ENCODE measurements at regions not wholly inside any gene's neighbourhood (a gene's known extent, or its start where the extent isn't known, plus 50 kb on each side); places are given as distances from the start of the nearest gene placed in this dataset.

DNA sequence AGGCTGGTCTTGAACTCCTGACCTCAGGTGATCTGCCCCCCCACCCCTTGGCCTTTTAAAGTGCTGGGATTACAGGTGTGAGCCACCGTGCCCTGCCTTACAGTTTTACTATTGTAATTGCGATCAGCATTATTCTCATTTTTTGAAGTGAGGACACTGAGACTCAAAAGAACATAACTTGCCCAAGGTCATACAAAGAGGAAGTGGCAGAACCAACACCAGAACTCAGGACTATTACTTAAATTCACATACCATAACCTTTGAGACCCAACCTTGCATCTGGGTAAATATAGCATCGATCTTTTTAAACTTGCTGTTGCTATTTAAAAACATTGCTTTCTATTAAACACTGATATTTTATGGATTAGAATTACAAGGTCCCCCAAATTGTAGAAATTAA, 54.2 kb downstream of the FOXI1 start:
- DNase-seq = no peak

DNA sequence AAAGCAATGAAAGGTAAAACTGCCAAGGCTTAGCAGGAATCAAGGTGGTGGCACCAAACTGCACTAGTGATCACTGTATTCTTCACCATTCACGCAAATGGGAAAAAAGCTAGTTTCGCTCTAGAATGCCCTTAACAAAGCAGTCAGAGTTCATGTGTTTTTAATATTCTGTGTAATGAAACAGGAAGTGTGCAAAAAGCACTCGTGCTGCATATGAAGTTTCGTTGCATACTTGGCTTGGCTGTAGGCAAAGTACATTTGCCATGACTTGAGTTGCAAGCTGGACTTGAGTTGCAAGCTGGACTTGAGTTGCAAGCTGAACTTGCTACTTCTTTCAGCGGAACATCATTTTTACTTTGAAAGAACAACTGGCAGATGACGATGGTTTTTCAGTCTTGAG, 55.4 kb downstream of the FOXI1 start:
- no peak for DNase-seq

DNA sequence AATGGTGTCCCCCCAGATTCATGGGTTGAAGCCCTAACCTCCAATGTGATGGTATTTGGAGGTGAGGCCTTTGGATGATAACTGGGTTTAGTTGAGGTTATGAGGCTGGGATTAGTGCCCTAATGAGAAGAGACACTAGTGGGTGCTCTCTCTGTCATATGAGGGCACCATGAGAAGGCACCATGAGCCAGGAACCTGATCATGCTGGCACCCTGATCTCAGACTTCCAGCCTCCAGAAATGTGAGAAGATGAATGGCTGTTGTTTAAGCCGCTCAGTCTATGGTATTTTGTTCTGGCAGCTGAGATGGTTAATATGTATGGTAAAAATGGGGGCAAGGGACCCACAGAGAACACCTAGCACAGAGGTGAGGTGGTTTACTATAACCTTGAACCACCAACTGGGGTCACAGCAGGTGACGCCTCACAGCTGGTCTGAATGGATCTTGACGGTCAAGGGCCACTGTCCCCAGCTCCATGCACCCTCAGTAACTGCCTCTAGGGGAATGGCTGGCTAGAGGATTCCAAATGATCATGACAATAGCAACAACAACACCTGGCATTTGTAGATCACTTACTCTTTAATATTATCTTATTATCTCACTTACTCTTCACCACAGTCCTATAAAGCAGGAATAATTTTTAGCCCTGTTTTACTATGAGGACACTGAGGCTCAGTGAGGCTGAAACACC, 57.1 kb downstream of the FOXI1 start:
- peak; percentile 31 for DNase-seq

DNA sequence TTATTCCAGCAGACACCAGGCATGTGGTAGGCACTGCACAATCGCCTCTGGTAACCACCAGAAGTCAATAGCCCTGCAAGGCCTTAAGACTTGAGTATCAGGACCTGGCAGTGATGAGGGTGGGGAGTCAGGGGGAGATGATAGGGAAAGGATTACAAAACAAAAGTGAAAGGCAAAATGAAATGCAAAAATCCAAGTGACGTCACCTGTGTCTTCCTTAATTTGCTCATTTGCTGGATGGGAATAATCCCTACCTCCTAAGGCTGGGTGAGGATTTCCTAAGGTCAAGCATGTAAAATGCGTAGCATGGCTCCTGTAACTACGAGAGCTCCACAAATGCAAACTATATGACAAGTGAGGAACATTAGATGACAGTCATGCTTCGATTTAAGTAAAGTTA, 58.4 kb downstream of the FOXI1 start:
- DNase-seq = no peak

DNA sequence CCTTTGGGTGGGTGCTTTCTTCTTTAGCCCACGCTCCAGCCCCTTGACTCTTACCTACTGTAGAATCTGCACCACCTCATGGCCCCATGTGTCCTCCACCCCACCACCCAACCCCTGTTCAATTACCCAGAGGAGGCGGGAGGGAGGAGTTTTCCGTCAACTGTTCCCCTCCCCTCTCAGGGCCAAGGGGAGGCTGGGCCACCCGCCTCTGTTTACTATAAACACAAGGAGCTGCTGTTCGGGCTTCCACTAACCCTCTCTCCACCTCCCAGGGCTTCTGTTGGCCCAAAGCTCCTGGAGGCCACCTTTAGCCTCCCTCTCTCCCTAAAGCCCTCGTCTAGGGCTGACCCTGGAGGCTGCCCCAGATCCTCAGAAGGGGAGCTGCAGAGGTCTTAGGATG, 59.2 kb downstream of the FOXI1 start:
- DNase-seq = no peak

DNA sequence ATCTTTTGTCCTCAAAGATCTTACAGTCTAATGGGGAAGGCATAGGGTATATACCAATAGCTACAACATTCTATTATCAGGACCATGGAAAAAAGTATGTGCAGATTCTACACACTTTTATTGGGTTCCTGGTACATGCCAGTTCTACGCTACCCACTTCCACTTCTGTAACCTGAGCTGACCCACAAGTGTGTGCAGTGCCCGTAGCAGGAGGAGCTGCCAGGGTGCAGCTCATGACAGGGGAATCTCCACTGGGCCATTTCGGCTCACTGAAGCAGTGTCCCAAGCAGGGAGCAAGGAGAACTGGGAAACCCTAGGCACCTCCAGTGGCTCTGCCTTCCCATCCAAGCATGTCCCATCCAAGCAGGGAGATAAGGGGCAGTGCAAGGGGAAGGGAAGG, 60.4 kb downstream of the FOXI1 start:
- no peak for DNase-seq

DNA sequence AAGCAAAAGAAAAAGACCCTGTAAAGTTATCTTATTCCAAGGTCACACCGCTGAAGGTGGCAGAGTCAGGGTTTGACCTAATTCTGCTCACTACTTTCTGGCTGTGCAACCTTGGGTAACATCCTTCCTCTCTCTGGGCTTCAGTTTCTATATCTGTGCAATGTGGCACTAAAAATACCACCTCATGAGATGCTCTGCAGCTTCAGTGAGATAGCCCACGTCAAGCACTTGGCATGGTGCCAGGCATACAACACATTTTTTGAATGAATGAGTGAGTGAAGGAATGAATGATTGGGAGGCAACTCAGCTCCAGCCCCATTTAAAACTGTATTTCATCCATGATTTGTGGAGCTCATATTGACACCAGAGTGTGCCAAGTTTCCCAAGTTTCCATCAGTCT, 62.3 kb downstream of the FOXI1 start:
- no peak for DNase-seq

DNA sequence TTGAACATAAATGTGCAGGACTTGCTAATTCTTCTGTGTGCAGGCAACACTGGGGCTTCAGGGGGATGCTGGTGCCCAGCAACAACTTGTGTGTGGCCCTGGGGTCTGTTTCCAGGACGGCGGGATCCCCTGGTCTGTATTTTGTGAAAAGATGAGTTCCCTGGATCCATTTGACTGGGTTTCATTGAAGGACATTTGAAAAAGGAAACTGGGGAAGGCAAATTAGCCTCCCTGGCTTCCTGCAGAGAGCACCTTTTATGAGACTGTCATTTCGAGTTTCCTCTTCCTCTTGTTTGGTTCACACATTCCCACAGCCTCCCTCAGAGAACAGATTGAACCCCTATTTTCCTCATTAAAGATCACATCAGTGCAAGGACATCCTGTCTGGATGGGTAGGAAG, 63.1 kb downstream of the FOXI1 start:
- DNase-seq = no peak

DNA sequence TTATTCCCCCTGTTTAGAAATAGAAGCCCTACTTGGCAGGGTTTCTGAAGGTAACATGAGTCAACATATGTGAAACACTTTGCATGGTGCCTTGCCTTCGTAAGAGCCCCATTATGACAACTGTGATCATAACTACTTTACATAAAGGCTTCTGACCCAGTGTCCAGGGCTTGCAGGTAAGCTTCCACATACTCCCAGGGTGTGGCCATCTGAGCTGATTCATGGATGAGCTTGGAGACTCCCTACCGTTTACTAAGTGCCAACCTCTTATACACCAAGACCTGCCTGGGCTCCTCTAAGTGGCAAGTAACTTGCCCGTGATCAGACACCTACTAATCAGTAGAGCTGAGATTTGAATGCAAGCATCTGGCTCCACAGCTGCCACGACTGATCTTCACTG, 62.8 kb upstream of the C5orf58 start:
- DNase-seq = no peak

DNA sequence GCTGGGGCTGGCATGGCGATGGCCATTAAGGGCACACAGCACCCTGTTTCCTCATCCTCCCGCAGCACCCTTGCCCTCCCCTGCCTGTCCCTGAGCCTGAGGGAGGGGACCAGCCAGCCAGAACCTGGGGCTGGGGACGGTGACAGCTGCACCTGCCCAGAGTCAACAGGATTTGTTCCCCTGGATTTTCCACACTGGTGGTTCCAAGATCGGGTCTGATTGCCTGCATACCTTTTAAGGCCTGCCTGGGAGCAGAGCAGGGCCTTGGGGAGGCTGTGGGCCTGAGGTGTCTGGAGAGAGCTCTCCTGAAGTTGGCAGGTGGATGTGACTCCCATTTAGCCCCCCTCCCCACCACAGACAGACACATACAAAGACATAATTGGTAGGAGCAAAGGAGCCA, 61.0 kb upstream of the C5orf58 start:
- DNase-seq = peak; percentile 9

DNA sequence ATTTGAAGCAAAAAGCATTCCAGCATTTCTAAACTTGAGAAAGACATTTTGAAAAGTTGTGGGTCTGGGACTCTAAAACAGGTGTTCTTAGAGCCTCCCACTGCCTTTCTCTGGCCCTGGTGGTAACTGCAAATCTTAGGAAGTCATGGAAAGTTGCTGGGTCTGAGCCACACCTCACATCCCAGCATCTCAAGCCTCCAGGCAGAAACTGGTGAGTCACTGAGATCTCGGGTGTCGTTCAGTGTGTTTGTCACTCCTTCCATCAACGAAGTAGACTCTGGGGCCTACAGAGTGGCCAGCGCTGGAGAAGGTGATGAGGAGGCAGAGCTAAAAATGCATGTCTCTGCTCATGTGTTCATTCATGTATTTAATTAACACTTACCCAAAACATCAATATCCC, 59.6 kb upstream of the C5orf58 start:
- no peak for DNase-seq

DNA sequence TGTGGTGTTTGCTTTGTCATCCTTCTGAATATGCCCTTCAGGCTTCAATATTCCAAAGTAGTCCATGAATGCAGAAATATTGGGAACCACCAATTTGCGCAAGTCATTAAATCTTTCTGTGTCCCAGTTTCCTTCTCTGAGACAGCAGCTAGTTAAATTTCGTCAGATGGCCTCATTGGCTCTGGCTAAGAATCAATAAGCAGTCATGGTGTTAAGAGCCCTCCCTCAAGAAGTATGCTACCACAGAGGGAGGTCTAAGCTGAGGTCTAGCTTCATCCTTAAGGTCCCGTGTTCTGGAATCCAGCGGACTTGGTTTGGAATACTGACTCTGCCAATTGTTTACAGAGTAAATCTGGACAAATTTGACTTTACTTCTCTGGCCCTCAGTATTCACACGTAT, 59.1 kb upstream of the C5orf58 start:
- no peak for DNase-seq

DNA sequence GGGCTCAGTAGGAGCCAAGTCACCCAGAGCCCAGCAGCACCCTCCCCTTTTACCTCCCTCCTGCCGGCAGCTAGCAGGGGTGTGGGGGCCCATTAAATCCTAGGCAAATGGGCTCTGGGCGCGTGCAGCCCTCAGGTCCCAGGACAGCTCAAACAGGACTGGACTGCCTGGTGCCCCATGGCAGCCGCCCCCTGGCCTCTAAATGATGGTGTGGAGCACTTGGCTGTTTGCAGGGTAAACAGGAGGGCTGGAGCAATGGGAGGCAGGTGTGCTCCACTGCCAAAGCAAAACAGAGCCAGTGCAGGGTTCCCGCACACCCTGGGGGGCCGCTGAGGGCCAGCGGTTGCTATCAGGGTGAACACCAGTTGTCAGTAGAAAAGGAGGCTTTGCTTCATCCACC, 55.9 kb upstream of the C5orf58 start:
- DNase-seq = no peak

DNA sequence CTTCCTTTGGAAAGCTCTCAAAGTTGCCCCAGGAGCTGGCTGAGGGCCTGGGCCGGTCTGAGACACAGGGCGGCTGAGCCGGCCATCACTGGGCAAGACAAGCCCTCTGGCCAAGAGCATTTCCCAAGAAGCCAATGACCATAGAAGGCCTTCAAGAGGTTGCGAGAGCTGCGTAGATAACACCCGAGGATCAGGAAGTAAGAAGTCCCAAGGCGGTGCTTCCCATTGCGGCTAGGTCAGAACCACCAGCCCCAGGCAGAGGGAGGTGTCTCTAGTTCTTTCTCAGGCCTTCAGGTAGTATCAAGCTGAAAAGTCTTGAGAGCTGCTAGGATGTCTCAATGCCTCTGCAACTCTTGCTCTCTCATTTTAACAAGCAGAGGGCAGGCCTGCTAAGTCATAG, 54.0 kb upstream of the C5orf58 start:
- no peak for DNase-seq

DNA sequence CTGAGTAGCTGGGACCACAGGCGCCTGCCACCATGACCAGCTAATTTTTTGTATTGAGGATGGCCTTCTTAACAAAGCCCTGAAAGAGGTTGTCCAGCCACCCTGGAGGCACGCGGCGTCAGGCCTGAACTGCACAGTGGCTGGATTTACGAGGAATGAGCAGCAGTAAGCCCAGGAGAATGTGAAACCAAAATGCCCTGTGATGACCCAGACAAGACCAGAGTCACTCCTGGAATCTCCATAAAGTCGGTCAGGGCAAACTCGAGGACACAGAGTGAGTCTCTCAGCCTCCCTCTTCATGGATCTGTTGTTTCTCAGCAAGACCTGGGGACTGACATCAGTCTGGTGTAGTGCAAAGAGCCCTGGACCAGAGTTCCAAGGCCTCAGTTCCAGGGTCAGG, 53.2 kb upstream of the C5orf58 start:
- no peak for DNase-seq

DNA sequence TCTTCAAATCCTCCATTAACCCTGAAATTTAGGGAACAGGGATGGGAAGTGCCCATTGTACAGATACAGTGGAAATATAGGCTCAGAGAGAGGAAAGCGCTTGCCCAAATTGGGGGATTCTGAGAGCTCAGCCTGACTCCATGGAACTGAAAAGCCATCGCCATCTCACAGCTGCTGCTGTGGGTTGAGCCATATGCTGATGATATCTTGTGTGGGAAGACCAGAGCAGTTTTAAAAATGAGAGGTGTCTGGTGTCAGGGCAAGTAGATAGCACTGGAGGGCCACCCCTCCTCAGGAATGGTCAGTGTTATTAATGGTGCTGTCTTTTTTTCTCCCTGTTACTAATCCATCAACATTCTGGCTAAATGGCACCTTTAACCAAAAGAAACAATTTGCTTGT, 50.9 kb upstream of the C5orf58 start:
- no peak for DNase-seq

DNA sequence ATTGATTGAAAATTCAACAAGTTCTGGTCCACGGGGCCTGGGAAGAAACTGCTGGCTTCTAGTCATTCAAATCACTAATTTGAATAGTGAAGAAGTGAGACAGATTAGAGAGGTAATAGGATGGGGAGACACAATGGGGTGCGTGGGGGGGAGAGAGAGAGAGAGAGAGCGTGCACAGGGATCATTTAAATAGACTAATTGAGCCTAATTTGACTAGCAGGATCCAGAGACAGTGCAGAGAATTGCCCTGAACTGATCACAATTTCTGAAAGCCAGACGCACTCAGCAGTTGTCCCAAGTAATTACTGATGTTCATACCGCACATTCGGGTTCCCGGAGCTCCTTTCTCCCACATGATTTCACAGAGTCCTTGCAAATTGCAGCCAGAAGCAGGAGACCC, 50.3 kb upstream of the C5orf58 start:
- no peak for DNase-seq

All from activated effector memory CD4-positive, alpha-beta T cell treated with anti-CD3 and anti-CD28 coated beads, Interleukin-2, amount 50 U/mL, for 16 hours (primary cell).